ENCODE measurements at regions not wholly inside any gene's neighbourhood (a gene's known extent, or its start where the extent isn't known, plus 50 kb on each side); places are given as distances from the start of the nearest gene placed in this dataset.

GRCh38 chr14:98926801-98927200 lies 345.2 kb downstream of the BCL11B start:
- no peak for TF ChIP-seq CTCF (IDR thresholded peaks at IDR 0.05)
- no peak for TF ChIP-seq POLR2AphosphoS5 (IDR thresholded peaks at IDR 0.05)
- TF ChIP-seq POLR2A (IDR thresholded peaks at IDR 0.05) = no peak

Data from prostate gland (tissue), 2 donors.